KMS-11 (cell line): ENCODE measurements at regions not wholly inside any gene's neighbourhood (a gene's known extent, or its start where the extent isn't known, plus 50 kb on each side); places are given as distances from the start of the nearest gene placed in this dataset.

Experiments
- H2AFZ ChIP-seq: fragments of 200-600 bp; sonication (generic); 2 replicates; pipeline ENCODE4 v1.6.1; 2016; ENCODE audit warnings: antibody characterized with exemption, mixed run types, low read depth
- H3K27ac ChIP-seq: fragments of 200-600 bp; sonication (generic); 2 replicates; pipeline ENCODE4 v1.6.1; 2016; ENCODE audit warnings: mild to moderate bottlenecking, mixed run types
- H3K27me3 ChIP-seq: fragments of 200-600 bp; sonication (generic); 2 replicates; pipeline ENCODE4 v1.6.1; 2017; ENCODE audit warnings: mild to moderate bottlenecking, low read depth, mixed run types, moderate library complexity; ENCODE audit not compliant: insufficient read depth
- H3K36me3 ChIP-seq: fragments of 200-600 bp; sonication (generic); 2 replicates; pipeline ENCODE4 v1.6.1; 2017; ENCODE audit warnings: mild to moderate bottlenecking, mixed run types; ENCODE audit not compliant: insufficient read depth
- H3K4me1 ChIP-seq: fragments of 200-600 bp; sonication (generic); 2 replicates; pipeline ENCODE4 v1.6.1; 2016; ENCODE audit warnings: mild to moderate bottlenecking, low read depth, mixed run types; ENCODE audit not compliant: poor library complexity, severe bottlenecking
- H3K4me2 ChIP-seq: fragments of 200-600 bp; sonication (generic); 2 replicates; pipeline ENCODE4 v1.7.0; 2016; ENCODE audit warnings: mild to moderate bottlenecking, mixed run types
- H3K4me3 ChIP-seq: fragments of 200-600 bp; sonication (generic); IDR thresholded peaks from 2 replicates; pipeline ENCODE4 v1.6.1; 2017; ENCODE audit warnings: low read depth, low read length, mixed read lengths; ENCODE audit not compliant: insufficient read depth
- H3K79me2 ChIP-seq: fragments of 200-600 bp; sonication (generic); 2 replicates; pipeline ENCODE4 v1.6.1; 2016; ENCODE audit warnings: low read depth, mixed run types; ENCODE audit not compliant: insufficient read depth
- H3K9ac ChIP-seq: fragments of 200-600 bp; sonication (generic); 2 replicates; pipeline ENCODE4 v1.6.1; 2016; ENCODE audit warnings: mild to moderate bottlenecking, mixed run types
- H4K20me1 ChIP-seq: fragments of 200-600 bp; sonication (generic); 2 replicates; pipeline ENCODE4 v1.6.1; 2016; ENCODE audit warnings: mild to moderate bottlenecking, mixed run types; ENCODE audit not compliant: insufficient read depth
- TF ChIP-seq, protein P1 (sequence below): fragments of 200-600 bp; sonication (generic); conservative IDR thresholded peaks from 2 replicates; pipeline ENCODE4 v1.6.1; 2017; ENCODE audit warnings: low read depth, mild to moderate bottlenecking, antibody characterized with exemption, low read length, moderate library complexity, mixed read lengths

DNA sequence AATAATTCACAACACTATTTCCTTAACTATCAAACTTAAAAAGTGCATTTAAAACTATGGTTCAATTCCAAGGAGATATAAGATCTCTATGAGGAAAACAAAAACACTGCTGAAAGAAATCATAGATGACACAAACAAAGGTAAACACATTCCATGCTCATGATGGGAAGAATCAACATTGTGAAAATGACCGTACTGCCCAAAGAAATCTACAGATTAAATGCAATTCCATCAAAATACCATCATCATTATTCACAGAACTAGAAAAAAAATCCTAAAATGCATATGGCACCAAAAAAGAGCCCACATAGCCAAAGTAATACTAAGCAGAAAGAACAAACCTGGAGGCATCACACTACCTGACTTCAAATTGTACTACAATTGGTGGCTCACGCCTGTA, 159.9 kb upstream of the EEPD1 start:
- Histone ChIP-seq H3K27ac (no peak overlapping the region), H3K79me2 (no peaks in the 10 kb centered on the region), H3K9ac (no peak overlapping the region), H3K4me2 (no peak overlapping the region), H4K20me1 (no peaks in the 10 kb centered on the region), H3K4me1 (no peaks in the 10 kb centered on the region), H2AFZ (no peak overlapping the region), H3K27me3 (no peaks in the 10 kb centered on the region), H3K4me3 (no peak overlapping the region), H3K36me3 (no peaks in the 10 kb centered on the region)
- TF ChIP-seq, protein P1, sequence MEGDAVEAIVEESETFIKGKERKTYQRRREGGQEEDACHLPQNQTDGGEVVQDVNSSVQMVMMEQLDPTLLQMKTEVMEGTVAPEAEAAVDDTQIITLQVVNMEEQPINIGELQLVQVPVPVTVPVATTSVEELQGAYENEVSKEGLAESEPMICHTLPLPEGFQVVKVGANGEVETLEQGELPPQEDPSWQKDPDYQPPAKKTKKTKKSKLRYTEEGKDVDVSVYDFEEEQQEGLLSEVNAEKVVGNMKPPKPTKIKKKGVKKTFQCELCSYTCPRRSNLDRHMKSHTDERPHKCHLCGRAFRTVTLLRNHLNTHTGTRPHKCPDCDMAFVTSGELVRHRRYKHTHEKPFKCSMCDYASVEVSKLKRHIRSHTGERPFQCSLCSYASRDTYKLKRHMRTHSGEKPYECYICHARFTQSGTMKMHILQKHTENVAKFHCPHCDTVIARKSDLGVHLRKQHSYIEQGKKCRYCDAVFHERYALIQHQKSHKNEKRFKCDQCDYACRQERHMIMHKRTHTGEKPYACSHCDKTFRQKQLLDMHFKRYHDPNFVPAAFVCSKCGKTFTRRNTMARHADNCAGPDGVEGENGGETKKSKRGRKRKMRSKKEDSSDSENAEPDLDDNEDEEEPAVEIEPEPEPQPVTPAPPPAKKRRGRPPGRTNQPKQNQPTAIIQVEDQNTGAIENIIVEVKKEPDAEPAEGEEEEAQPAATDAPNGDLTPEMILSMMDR: no peak

GRCh38 chr7:35993676-35994606, 159.1 kb upstream of the EEPD1 start:
- Histone ChIP-seq H3K27me3 (no peaks in the 10 kb centered on the region), H2AFZ (no peak overlapping the region), H3K4me3 (no peak overlapping the region), H3K36me3 (no peaks in the 10 kb centered on the region), H3K79me2 (no peaks in the 10 kb centered on the region), H3K9ac (no peak overlapping the region), H3K4me1 (no peaks in the 10 kb centered on the region), H3K4me2 (no peak overlapping the region), H3K27ac (no peak overlapping the region), H4K20me1 (no peaks in the 10 kb centered on the region)
- TF ChIP-seq, protein P1: no peak

DNA sequence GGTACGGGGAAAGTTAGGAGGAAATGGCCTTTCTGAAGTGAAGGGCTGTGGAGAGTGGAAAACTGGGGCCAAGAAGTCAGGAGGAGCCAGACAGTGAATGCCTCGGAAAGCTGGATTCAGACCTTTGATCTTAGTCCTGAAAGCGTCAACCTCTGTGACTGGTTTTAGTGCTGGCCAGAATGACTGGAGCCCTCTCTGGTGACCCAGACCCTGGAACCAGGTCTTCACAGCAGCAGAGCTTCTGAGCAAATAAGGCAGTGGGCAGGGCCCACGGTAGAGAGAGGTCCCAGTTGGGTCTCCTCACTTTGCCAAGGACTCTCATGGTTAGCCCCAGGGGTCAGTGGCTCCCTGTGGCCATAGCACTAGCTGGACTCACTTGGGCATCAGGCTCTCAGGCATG, 157.7 kb upstream of the EEPD1 start:
- no peaks in the 10 kb centered on the region for H3K27me3 ChIP-seq
- TF ChIP-seq, protein P1: no peak
- H2AFZ ChIP-seq: no peak overlapping the region
- no peaks in the 10 kb centered on the region for H3K4me1 ChIP-seq
- H3K27ac ChIP-seq: no peak overlapping the region
- H4K20me1 ChIP-seq: no peaks in the 10 kb centered on the region
- H3K79me2 ChIP-seq: no peaks in the 10 kb centered on the region
- no peak overlapping the region for H3K9ac ChIP-seq
- H3K36me3 ChIP-seq: no peaks in the 10 kb centered on the region
- H3K4me2 ChIP-seq: no peak overlapping the region
- no peak overlapping the region for H3K4me3 ChIP-seq

DNA sequence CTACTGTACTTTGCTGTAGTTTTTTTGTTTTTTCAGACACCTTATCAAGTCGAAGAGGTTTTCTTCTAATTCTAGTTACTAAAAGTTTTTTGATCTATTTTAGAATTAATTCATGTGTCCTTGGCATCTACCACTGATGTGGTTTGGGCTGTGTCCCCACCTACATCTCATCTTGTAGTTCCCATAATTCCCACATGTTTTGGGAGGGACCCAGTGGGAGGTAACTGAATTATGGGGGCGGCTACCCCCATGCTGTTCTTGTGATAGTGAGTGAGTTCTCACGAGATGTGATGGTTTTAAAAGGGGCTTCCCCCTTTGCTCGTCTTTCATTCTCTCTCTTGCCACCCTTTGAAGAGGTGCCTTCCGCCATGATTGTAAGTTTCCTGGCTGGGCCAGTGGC, 154.6 kb upstream of the EEPD1 start:
- TF ChIP-seq, protein P1: no peak
- Histone ChIP-seq H3K9ac (no peak overlapping the region), H4K20me1 (no peaks in the 10 kb centered on the region), H2AFZ (no peak overlapping the region), H3K4me2 (no peak overlapping the region), H3K27ac (no peak overlapping the region), H3K4me1 (no peaks in the 10 kb centered on the region), H3K4me3 (no peak overlapping the region), H3K79me2 (no peaks in the 10 kb centered on the region), H3K27me3 (no peaks in the 10 kb centered on the region), H3K36me3 (no peaks in the 10 kb centered on the region)
